ENCODE measurements at regions not wholly inside any gene's neighbourhood (a gene's known extent, or its start where the extent isn't known, plus 50 kb on each side); places are given as distances from the start of the nearest gene placed in this dataset.

DNA sequence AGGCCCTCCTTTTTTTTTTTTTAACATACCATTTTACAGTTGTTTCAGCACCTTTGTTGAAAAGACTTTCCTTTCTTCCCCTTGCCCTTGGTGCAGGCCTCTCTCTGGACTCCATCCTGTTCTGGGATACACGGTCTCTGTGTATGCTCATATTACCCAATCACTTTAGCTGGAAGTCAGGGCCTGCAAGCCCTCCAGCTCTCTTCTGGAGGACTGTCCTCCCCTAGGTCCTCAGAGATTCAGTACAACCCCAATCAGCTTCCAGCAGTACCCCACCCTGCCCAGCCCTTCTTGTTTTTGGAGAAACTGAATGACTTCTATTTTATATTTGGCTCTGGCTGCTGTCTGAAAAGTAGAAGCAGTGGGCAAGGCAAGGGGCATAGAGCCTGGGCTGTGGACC lies 270.8 kb downstream of the KLF13 start:
- TF ChIP-seq, protein P1, sequence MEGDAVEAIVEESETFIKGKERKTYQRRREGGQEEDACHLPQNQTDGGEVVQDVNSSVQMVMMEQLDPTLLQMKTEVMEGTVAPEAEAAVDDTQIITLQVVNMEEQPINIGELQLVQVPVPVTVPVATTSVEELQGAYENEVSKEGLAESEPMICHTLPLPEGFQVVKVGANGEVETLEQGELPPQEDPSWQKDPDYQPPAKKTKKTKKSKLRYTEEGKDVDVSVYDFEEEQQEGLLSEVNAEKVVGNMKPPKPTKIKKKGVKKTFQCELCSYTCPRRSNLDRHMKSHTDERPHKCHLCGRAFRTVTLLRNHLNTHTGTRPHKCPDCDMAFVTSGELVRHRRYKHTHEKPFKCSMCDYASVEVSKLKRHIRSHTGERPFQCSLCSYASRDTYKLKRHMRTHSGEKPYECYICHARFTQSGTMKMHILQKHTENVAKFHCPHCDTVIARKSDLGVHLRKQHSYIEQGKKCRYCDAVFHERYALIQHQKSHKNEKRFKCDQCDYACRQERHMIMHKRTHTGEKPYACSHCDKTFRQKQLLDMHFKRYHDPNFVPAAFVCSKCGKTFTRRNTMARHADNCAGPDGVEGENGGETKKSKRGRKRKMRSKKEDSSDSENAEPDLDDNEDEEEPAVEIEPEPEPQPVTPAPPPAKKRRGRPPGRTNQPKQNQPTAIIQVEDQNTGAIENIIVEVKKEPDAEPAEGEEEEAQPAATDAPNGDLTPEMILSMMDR (conservative IDR thresholded peaks at IDR 0.05), result no peak
- H3K27ac ChIP-seq, result no peak overlapping the region

GRCh38 chr15:31598620-31599019 lies 272.0 kb downstream of the KLF13 start:
- TF ChIP-seq, protein P1 (conservative IDR thresholded peaks at IDR 0.05), result no peak

GRCh38 chr15:31605467-31605931 lies 278.9 kb downstream of the KLF13 start:
- H3K27ac ChIP-seq, result no peak overlapping the region
- TF ChIP-seq, protein P1 (conservative IDR thresholded peaks at IDR 0.05), result no peak

More at GRCh38 chr15:31598620-31599019, 272.0 kb downstream of the KLF13 start:
- H3K27ac ChIP-seq, result no peak overlapping the region

- TF ChIP-seq, protein P1 (conservative IDR thresholded peaks at IDR 0.05), result no peak
- H3K27ac ChIP-seq, result no peak overlapping the region
Observed at GRCh38 chr15:31606194-31606669, 279.6 kb downstream of the KLF13 start.

DNA sequence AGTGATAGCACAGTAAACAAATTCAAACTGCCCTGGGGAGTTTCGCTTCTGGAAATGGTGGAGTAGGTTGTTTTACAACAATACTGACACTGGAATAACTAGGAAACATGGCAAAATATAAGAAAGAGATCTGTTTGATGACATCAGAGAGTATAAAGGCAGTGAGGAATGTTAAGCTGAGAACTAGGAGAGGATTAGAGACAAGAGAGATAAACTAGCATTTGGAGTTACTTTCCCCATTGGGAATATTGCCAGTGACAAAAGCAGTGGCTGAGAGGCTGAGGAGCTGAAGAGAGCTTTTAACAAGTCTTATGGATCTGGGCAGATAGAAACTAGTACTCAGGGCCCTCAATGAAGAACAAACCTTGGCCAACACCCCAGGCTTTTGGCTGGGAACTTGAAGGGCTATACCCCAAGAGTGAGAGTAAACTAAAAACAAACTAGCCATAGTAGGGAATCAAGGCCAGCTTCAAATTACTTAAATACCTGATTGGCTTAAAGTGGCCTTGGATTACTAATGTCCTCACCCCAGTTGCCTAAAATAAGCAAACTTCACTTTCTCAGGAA lies 280.4 kb downstream of the KLF13 start:
- H3K27ac ChIP-seq, result no peak overlapping the region
- TF ChIP-seq, protein P1 (conservative IDR thresholded peaks at IDR 0.05), result no peak

- no peak overlapping the region for H3K27ac ChIP-seq
- TF ChIP-seq, protein P1 (conservative IDR thresholded peaks at IDR 0.05), result no peak
Observed at GRCh38 chr15:31607656-31608055, 281.0 kb downstream of the KLF13 start.

- TF ChIP-seq, protein P1 (conservative IDR thresholded peaks at IDR 0.05), result no peak
- H3K27ac ChIP-seq, result no peak overlapping the region
Observed at GRCh38 chr15:31609258-31609681, 282.6 kb downstream of the KLF13 start.
